Naive thymus-derived CD4-positive, alpha-beta T cell (primary cell): ENCODE measurements at regions not wholly inside any gene's neighbourhood (a gene's known extent, or its start where the extent isn't known, plus 50 kb on each side); places are given as distances from the start of the nearest gene placed in this dataset.

Experiments used
- ATAC-seq: fragments of 150-1000 bp; cut with Tn5 transposase; 2 replicates; pipeline ENCODE4 v1.10.0; 2021; ENCODE audit warnings: mild to moderate bottlenecking, moderate library complexity
- CTCF ChIA-PET: fragments of 350-600 bp; sonication (Branson Sonifier 250); formaldehyde crosslinking; loops from one replicate; lab custom pipeline; 2021; ENCODE audit warnings: antibody characterized with exemption; lab: Charles Lee
- POLR2A ChIA-PET: fragments of 350-600 bp; sonication (Branson Sonifier 250); formaldehyde crosslinking; loops from one replicate; lab custom pipeline; 2021; ENCODE audit warnings: antibody characterized with exemption, inconsistent platforms; lab: Charles Lee
- DNase-seq, 9 donors: peaks; one replicate each; pipeline versions ENCODE4 v3.0.0 to v3.0.0-alpha.2; 2020 to 2022; ENCODE audit warnings: mixed read lengths in 1 of 9
- H3K27ac ChIP-seq: one replicate; pipeline ENCODE4 v1.7.0; 2013; ENCODE audit warnings: mild to moderate bottlenecking, low read depth, low read length, moderate library complexity
- H3K27me3 ChIP-seq, 2 donors: one replicate each; pipeline ENCODE4 v1.7.0; 2013; ENCODE audit warnings: low read length in 2 of 2, mild to moderate bottlenecking in 2 of 2, moderate library complexity in 2 of 2; ENCODE audit not compliant: control insufficient read depth in 2 of 2, insufficient read depth in 2 of 2
- H3K36me3 ChIP-seq, 3 experiments: 1 replicate in 2 of 3; 2 replicates in 1 of 3; pipeline ENCODE4 v1.7.0; 2013; ENCODE audit warnings: low read length in 3 of 3, mild to moderate bottlenecking in 3 of 3, moderate library complexity in 1 of 3; ENCODE audit not compliant: insufficient read depth in 3 of 3, control insufficient read depth in 2 of 3
- H3K4me1 ChIP-seq, 2 donors: one replicate each; pipeline ENCODE4 v1.7.0; 2013; ENCODE audit warnings: low read length in 2 of 2, mild to moderate bottlenecking in 2 of 2, moderate library complexity in 1 of 2; ENCODE audit not compliant: control insufficient read depth in 2 of 2, insufficient read depth in 2 of 2
- H3K4me3 ChIP-seq: 2 replicates; pipeline ENCODE4 v1.7.0; 2013; ENCODE audit warnings: mild to moderate bottlenecking, low read length
- H3K9me3 ChIP-seq, 3 experiments: 1 replicate in 2 of 3; 2 replicates in 1 of 3; pipeline ENCODE4 v1.7.0; 2013; ENCODE audit warnings: low read length in 3 of 3; ENCODE audit not compliant: control insufficient read depth in 2 of 3
- H3K27ac Mint-ChIP-seq, 9 donors: one replicate each; pipeline ENCODE4 v1.8.0; 2020 to 2022; ENCODE audit warnings: mixed read lengths in 9 of 9, mild to moderate bottlenecking in 8 of 9, moderate library complexity in 5 of 9, inconsistent platforms in 2 of 9
- H3K27me3 Mint-ChIP-seq, 5 donors: one replicate each; pipeline ENCODE4 v1.8.0; 2021 to 2022; ENCODE audit warnings: mixed read lengths in 5 of 5, mild to moderate bottlenecking in 1 of 5
- H3K36me3 Mint-ChIP-seq, 5 donors: one replicate each; pipeline ENCODE4 v1.8.0; 2020 to 2022; ENCODE audit warnings: mixed read lengths in 5 of 5, mild to moderate bottlenecking in 3 of 5, inconsistent platforms in 1 of 5
- H3K4me1 Mint-ChIP-seq, 7 donors: one replicate each; pipeline ENCODE4 v1.8.0; 2020 to 2022; ENCODE audit warnings: mixed read lengths in 7 of 7, mild to moderate bottlenecking in 3 of 7, inconsistent platforms in 1 of 7
- H3K4me3 Mint-ChIP-seq, 10 donors: one replicate each; pipeline ENCODE4 v1.8.0; 2020 to 2022; ENCODE audit warnings: mild to moderate bottlenecking in 10 of 10, mixed read lengths in 10 of 10, moderate library complexity in 6 of 10, inconsistent platforms in 2 of 10
- H3K9me3 Mint-ChIP-seq, 11 donors: one replicate each; pipeline ENCODE4 v1.8.0; 2020 to 2022; ENCODE audit warnings: mixed read lengths in 11 of 11, mild to moderate bottlenecking in 4 of 11, inconsistent platforms in 1 of 11, moderate library complexity in 1 of 11
- intact Hi-C, 2 donors: fragments of 100-400 bp; cut with micrococcal nuclease; formaldehyde crosslinking; loops; one replicate each; pipeline ENCODE4 v1.15.1; 2023

- H3K9me3 Mint-ChIP-seq, result peaks cover 0 to 4% (median 0%) of the 10 kb centered on the region in 11 donors
- Histone ChIP-seq H3K4me3 (no peak overlapping the region), H3K27me3 (no peaks in the 10 kb centered on the region), H3K4me1 (no peaks in the 10 kb centered on the region), H3K36me3 (no peaks in the 10 kb centered on the region), H3K27ac (no peak overlapping the region), H3K9me3 (no peaks in the 10 kb centered on the region)
- H3K36me3 Mint-ChIP-seq, result no peaks in the 10 kb centered on the region
- ChIA-PET CTCF (no interaction called here), POLR2A (no interaction called here)
- ATAC-seq, result no peak
- no peak overlapping the region for H3K27ac Mint-ChIP-seq
- H3K4me3 Mint-ChIP-seq, result no peak overlapping the region
- DNase-seq, result no peak
- H3K27me3 Mint-ChIP-seq, result no peaks in the 10 kb centered on the region
- no peaks in the 10 kb centered on the region for H3K4me1 Mint-ChIP-seq
- intact Hi-C loops, result no loop called here
These were observed 509.1 kb downstream of the RASEF start for GRCh38 chr9:82553654-82554366.

- no peaks in the 10 kb centered on the region for H3K4me1 Mint-ChIP-seq
- Histone ChIP-seq H3K4me3 (no peak overlapping the region), H3K36me3 (no peaks in the 10 kb centered on the region), H3K4me1 (no peaks in the 10 kb centered on the region), H3K27ac (no peak overlapping the region), H3K9me3 (no peaks in the 10 kb centered on the region), H3K27me3 (no peaks in the 10 kb centered on the region)
- H3K4me3 Mint-ChIP-seq, result no peak overlapping the region
- intact Hi-C loops, result no loop called here
- no peaks in the 10 kb centered on the region for H3K36me3 Mint-ChIP-seq
- CTCF ChIA-PET, result no interaction called here
- peaks cover 0 to under 1% (median 0%) of the 10 kb centered on the region in 5 donors for H3K27me3 Mint-ChIP-seq
- POLR2A ChIA-PET, result no interaction called here
- no peak overlapping the region for H3K27ac Mint-ChIP-seq
- DNase-seq (no peak), ATAC-seq (no peak)
- H3K9me3 Mint-ChIP-seq, result peaks cover 0 to 4% (median 0%) of the 10 kb centered on the region in 11 donors
These were observed 508.6 kb downstream of the RASEF start for GRCh38 chr9:82554381-82554780.

- POLR2A ChIA-PET, result no interaction called here
- no peak overlapping the region for H3K27ac Mint-ChIP-seq
- no peaks in the 10 kb centered on the region for H3K4me1 Mint-ChIP-seq
- intact Hi-C loops, result no loop called here
- CTCF ChIA-PET, result no interaction called here
- H3K4me3 Mint-ChIP-seq, result no peak overlapping the region
- H3K27ac ChIP-seq, result no peak overlapping the region
- peaks cover 0 to 7% (median 0%) of the 10 kb centered on the region in 5 donors for H3K27me3 Mint-ChIP-seq
- H3K4me1 ChIP-seq, result no peaks in the 10 kb centered on the region
- peaks cover 0 to 6% (median 2%) of the 10 kb centered on the region in 11 donors for H3K9me3 Mint-ChIP-seq
- H3K27me3 ChIP-seq, result no peaks in the 10 kb centered on the region
- no peaks in the 10 kb centered on the region for H3K9me3 ChIP-seq
- H3K4me3 ChIP-seq, result no peak overlapping the region
- DNase-seq (no peak), ATAC-seq (no peak)
- H3K36me3 ChIP-seq, result no peaks in the 10 kb centered on the region
- H3K36me3 Mint-ChIP-seq, result no peaks in the 10 kb centered on the region
These were observed 507.9 kb downstream of the RASEF start for GRCh38 chr9:82555031-82555430.

- no peaks in the 10 kb centered on the region for H3K36me3 Mint-ChIP-seq
- ChIA-PET CTCF (no interaction called here), POLR2A (no interaction called here)
- H3K4me1 ChIP-seq, result no peaks in the 10 kb centered on the region
- no peaks in the 10 kb centered on the region for H3K4me1 Mint-ChIP-seq
- H3K9me3 ChIP-seq, result no peaks in the 10 kb centered on the region
- H3K27ac Mint-ChIP-seq, result no peak overlapping the region
- H3K27me3 ChIP-seq, result no peaks in the 10 kb centered on the region
- no peaks in the 10 kb centered on the region for H3K36me3 ChIP-seq
- H3K9me3 Mint-ChIP-seq, result peaks cover 0 to 6% (median 2%) of the 10 kb centered on the region in 11 donors
- no peak overlapping the region for H3K4me3 ChIP-seq
- no peak overlapping the region for H3K4me3 Mint-ChIP-seq
- peaks cover 0 to 7% (median 0%) of the 10 kb centered on the region in 5 donors for H3K27me3 Mint-ChIP-seq
- ATAC-seq, result no peak
- no peak for DNase-seq
- no peak overlapping the region for H3K27ac ChIP-seq
- intact Hi-C loops, result no loop called here
These were observed 507.4 kb downstream of the RASEF start for GRCh38 chr9:82555431-82556051.

- CTCF ChIA-PET, result no interaction called here
- no peaks in the 10 kb centered on the region for H3K27me3 ChIP-seq
These were observed 504.6 kb downstream of the RASEF start for GRCh38 chr9:82558346-82558745.

GRCh38 chr9:82558855-82559630 is 503.9 kb downstream of the RASEF start:
- DNase-seq (no peak), ATAC-seq (no peak)
- Mint-ChIP-seq H3K4me3 (no peak overlapping the region), H3K4me1 (no peaks in the 10 kb centered on the region), H3K9me3 (peaks cover 0 to 6% (median 0%) of the 10 kb centered on the region in 11 donors), H3K27ac (no peak overlapping the region), H3K27me3 (peaks cover 0 to 7% (median 0%) of the 10 kb centered on the region in 5 donors), H3K36me3 (no peaks in the 10 kb centered on the region)
- CTCF ChIA-PET, result interaction anchor here (0.5 kb wide), 1 partner anchor 540 kb away, joined by 4 read pairs; no protein-coding TSS in a partner anchor
- no peaks in the 10 kb centered on the region for H3K9me3 ChIP-seq
- POLR2A ChIA-PET, result no interaction called here
- H3K27me3 ChIP-seq, result no peaks in the 10 kb centered on the region
- no peak overlapping the region for H3K27ac ChIP-seq
- intact Hi-C loops, result no loop called here
- no peaks in the 10 kb centered on the region for H3K4me1 ChIP-seq
- no peak overlapping the region for H3K4me3 ChIP-seq
- H3K36me3 ChIP-seq, result no peaks in the 10 kb centered on the region

More at GRCh38 chr9:82558346-82558745, 504.6 kb downstream of the RASEF start:
- Mint-ChIP-seq H3K9me3 (peaks cover 0 to 6% (median under 1%) of the 10 kb centered on the region in 11 donors), H3K36me3 (no peaks in the 10 kb centered on the region), H3K4me3 (no peak overlapping the region), H3K27ac (no peak overlapping the region), H3K4me1 (no peaks in the 10 kb centered on the region), H3K27me3 (peaks cover 0 to 7% (median 0%) of the 10 kb centered on the region in 5 donors)
- H3K9me3 ChIP-seq, result no peaks in the 10 kb centered on the region
- no peaks in the 10 kb centered on the region for H3K4me1 ChIP-seq
- ATAC-seq, result no peak
- POLR2A ChIA-PET, result no interaction called here
- H3K27ac ChIP-seq, result no peak overlapping the region
- H3K4me3 ChIP-seq, result no peak overlapping the region
- no peak for DNase-seq
- H3K36me3 ChIP-seq, result no peaks in the 10 kb centered on the region
- intact Hi-C loops, result no loop called here
